CD14-positive monocyte (primary cell): ENCODE measurements at regions not wholly inside any gene's neighbourhood (a gene's known extent, or its start where the extent isn't known, plus 50 kb on each side); places are given as distances from the start of the nearest gene placed in this dataset.

Source experiments
- DNase-seq, 3 donors: peaks; one replicate each; pipeline ENCODE4 v3.0.0-alpha.2; 2011 to 2022
- H2AFZ ChIP-seq: 2 replicates; pipeline ENCODE4 v1.6.0; 2012; ENCODE audit warnings: mild to moderate bottlenecking, low read depth, low read length, inconsistent platforms; ENCODE audit not compliant: insufficient read depth, poor library complexity, severe bottlenecking
- H3K27ac ChIP-seq, 2 donors: 1 replicate in 1 of 2; 2 replicates in 1 of 2; pipeline ENCODE4 v1.5.1; 2012 to 2013; ENCODE audit warnings: low read length in 2 of 2, control low read depth in 1 of 2, inconsistent platforms in 1 of 2, low read depth in 1 of 2, mild to moderate bottlenecking in 1 of 2
- H3K27me3 ChIP-seq, 2 donors: one replicate each; pipeline versions ENCODE4 v1.6.0 to v1.6.1; 2011 to 2013; ENCODE audit warnings: low read length in 2 of 2; ENCODE audit not compliant: control insufficient read depth in 2 of 2, insufficient read depth in 2 of 2
- H3K36me3 ChIP-seq, 2 donors: replicated peaks in 1 of 2; 1 replicate in 1 of 2; 2 replicates in 1 of 2; pipeline versions ENCODE4 v1.5.1 to v1.6.1; 2012 to 2013; ENCODE audit warnings: low read length in 2 of 2, control low read depth in 1 of 2, inconsistent platforms in 1 of 2, mild to moderate bottlenecking in 1 of 2; ENCODE audit not compliant: insufficient read depth in 2 of 2, control insufficient read depth in 1 of 2
- H3K4me1 ChIP-seq, 2 donors: 1 replicate in 1 of 2; 2 replicates in 1 of 2; pipeline versions ENCODE4 v1.5.1 to v1.6.1; 2012 to 2013; ENCODE audit warnings: low read length in 2 of 2, control low read depth in 1 of 2, inconsistent platforms in 1 of 2, mild to moderate bottlenecking in 1 of 2, moderate library complexity in 1 of 2; ENCODE audit not compliant: insufficient read depth in 2 of 2, control insufficient read depth in 1 of 2
- H3K4me2 ChIP-seq: replicated peaks from 2 replicates; pipeline ENCODE3; 2012; ENCODE audit warnings: low read length, moderate library complexity, mild to moderate bottlenecking; ENCODE audit not compliant: poor library complexity, severe bottlenecking; ENCODE audit errors: extremely low read depth
- H3K4me3 ChIP-seq, 3 experiments: fragments of 200-600 bp in 1 of 3; sonication (generic) in 1 of 3; replicated peaks in 1 of 3; 1 replicate in 2 of 3; 2 replicates in 1 of 3; pipeline ENCODE4 v1.5.1; 2011 to 2013; ENCODE audit warnings: low read length in 3 of 3, mild to moderate bottlenecking in 3 of 3, control low read depth in 2 of 3, low read depth in 2 of 3, inconsistent platforms in 1 of 3, moderate library complexity in 1 of 3
- H3K79me2 ChIP-seq: 2 replicates; pipeline ENCODE4 v1.6.0; 2012; ENCODE audit warnings: mild to moderate bottlenecking, control low read depth, inconsistent platforms, low read length, moderate library complexity; ENCODE audit not compliant: insufficient read depth
- H3K9ac ChIP-seq: 2 replicates; pipeline ENCODE4 v1.6.0; 2017; ENCODE audit warnings: low read length, mild to moderate bottlenecking; ENCODE audit not compliant: insufficient read depth, poor library complexity, severe bottlenecking
- H3K9me3 ChIP-seq, 2 donors: replicated peaks in 1 of 2; 1 replicate in 1 of 2; 2 replicates in 1 of 2; pipeline versions ENCODE4 v1.5.1 to v1.6.1; 2012 to 2013; ENCODE audit warnings: low read length in 2 of 2, control low read depth in 1 of 2; ENCODE audit not compliant: control insufficient read depth in 1 of 2, insufficient read depth in 1 of 2
- H4K20me1 ChIP-seq: 2 replicates; pipeline ENCODE4 v1.6.0; 2012; ENCODE audit warnings: mild to moderate bottlenecking, low read length, control low read depth, moderate library complexity; ENCODE audit not compliant: insufficient read depth
- H3K27ac Mint-ChIP-seq, 7 donors: one replicate each; pipeline ENCODE4 v1.8.0; 2020; ENCODE audit warnings: mild to moderate bottlenecking in 7 of 7, mixed read lengths in 7 of 7, moderate library complexity in 6 of 7, inconsistent platforms in 2 of 7
- H3K27me3 Mint-ChIP-seq, 3 donors: one replicate each; pipeline ENCODE4 v1.8.0; 2021 to 2022; ENCODE audit warnings: low read depth in 3 of 3, mild to moderate bottlenecking in 3 of 3, mixed read lengths in 3 of 3, moderate library complexity in 3 of 3, inconsistent platforms in 1 of 3
- H3K36me3 Mint-ChIP-seq, 2 donors: one replicate each; pipeline ENCODE4 v1.8.0; 2020; ENCODE audit warnings: mixed read lengths in 2 of 2, inconsistent platforms in 1 of 2, mild to moderate bottlenecking in 1 of 2
- H3K4me1 Mint-ChIP-seq: one replicate; pipeline ENCODE4 v1.8.0; 2020; ENCODE audit warnings: mild to moderate bottlenecking, mixed read lengths
- H3K4me3 Mint-ChIP-seq, 2 donors: one replicate each; pipeline ENCODE4 v1.8.0; 2020; ENCODE audit warnings: mild to moderate bottlenecking in 2 of 2, mixed read lengths in 2 of 2, moderate library complexity in 1 of 2
- H3K9me3 Mint-ChIP-seq, 7 donors: one replicate each; pipeline ENCODE4 v1.8.0; 2020 to 2022; ENCODE audit warnings: mixed read lengths in 7 of 7, mild to moderate bottlenecking in 6 of 7, moderate library complexity in 6 of 7, inconsistent platforms in 2 of 7
- WGBS: methylation state at CpG from one replicate; pipeline ENCODE4 v1.1.5; 2013; ENCODE audit warnings: missing lambda C conversion rate; ENCODE audit not compliant: insufficient coverage; 5-methylcytosine and 5-hydroxymethylcytosine counted together
- intact Hi-C, 2 donors: fragments of 100-400 bp; cut with micrococcal nuclease; formaldehyde crosslinking; loops; one replicate each; pipeline versions ENCODE4 v1.15.0 to v1.15.1; 2023
- TF ChIP-seq, protein P1 (sequence below): fragments of 200-600 bp; IDR thresholded peaks from one replicate; pipeline ENCODE4 v1.8.0; 2022; ENCODE audit warnings: antibody characterized with exemption, mild to moderate bottlenecking

DNA sequence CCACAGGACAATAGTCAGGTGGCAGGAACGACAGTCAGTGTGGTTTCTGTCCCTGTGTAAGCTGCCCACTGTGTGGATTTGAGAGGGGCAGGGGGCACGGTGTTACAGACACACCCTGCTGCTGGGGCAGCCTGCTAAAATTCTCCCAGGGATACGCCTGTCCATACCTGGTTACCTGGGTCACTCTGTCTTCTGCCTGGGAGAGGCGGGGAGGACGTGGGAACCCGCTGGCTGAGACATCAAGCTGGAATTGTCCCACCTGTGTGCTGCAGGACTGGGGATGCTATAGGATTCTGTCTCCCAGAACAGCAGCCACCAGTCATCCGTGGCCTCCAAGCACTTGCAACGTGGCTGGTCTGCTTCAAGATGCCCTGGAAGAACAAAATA is 63.8 kb upstream of the LINC01488 start:
- DNase-seq, result no peak
- peaks cover 0 to 17% of the 10 kb centered on the region in 2 donors for H3K27me3 ChIP-seq
- no peak overlapping the region for H3K4me2 ChIP-seq
- WGBS, result 79% methylated on average over 7 of the region's 8 CpGs
- no peak overlapping the region for H3K9ac ChIP-seq
- Mint-ChIP-seq H3K27ac (no peak overlapping the region), H3K36me3 (no peaks in the 10 kb centered on the region), H3K9me3 (peaks cover 0 to 8% (median 4%) of the 10 kb centered on the region in 7 donors), H3K27me3 (peaks cover 3 to 37% (median 16%) of the 10 kb centered on the region in 3 donors), H3K4me3 (peak overlapping the region in 1 of 2 donors; percentile 39), H3K4me1 (peaks cover 19% of the 10 kb centered on the region)
- TF ChIP-seq, protein P1, sequence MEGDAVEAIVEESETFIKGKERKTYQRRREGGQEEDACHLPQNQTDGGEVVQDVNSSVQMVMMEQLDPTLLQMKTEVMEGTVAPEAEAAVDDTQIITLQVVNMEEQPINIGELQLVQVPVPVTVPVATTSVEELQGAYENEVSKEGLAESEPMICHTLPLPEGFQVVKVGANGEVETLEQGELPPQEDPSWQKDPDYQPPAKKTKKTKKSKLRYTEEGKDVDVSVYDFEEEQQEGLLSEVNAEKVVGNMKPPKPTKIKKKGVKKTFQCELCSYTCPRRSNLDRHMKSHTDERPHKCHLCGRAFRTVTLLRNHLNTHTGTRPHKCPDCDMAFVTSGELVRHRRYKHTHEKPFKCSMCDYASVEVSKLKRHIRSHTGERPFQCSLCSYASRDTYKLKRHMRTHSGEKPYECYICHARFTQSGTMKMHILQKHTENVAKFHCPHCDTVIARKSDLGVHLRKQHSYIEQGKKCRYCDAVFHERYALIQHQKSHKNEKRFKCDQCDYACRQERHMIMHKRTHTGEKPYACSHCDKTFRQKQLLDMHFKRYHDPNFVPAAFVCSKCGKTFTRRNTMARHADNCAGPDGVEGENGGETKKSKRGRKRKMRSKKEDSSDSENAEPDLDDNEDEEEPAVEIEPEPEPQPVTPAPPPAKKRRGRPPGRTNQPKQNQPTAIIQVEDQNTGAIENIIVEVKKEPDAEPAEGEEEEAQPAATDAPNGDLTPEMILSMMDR, result no peak
- H3K36me3 ChIP-seq, result no peaks in the 10 kb centered on the region
- no peak overlapping the region for H3K4me3 ChIP-seq
- no peak overlapping the region for H3K27ac ChIP-seq
- H4K20me1 ChIP-seq, result no peaks in the 10 kb centered on the region
- intact Hi-C loops, result no loop called here
- no peaks in the 10 kb centered on the region for H3K9me3 ChIP-seq
- peaks cover 17 to 22% of the 10 kb centered on the region in 2 donors for H3K4me1 ChIP-seq
- no peaks in the 10 kb centered on the region for H3K79me2 ChIP-seq
- H2AFZ ChIP-seq, result no peak overlapping the region

DNA sequence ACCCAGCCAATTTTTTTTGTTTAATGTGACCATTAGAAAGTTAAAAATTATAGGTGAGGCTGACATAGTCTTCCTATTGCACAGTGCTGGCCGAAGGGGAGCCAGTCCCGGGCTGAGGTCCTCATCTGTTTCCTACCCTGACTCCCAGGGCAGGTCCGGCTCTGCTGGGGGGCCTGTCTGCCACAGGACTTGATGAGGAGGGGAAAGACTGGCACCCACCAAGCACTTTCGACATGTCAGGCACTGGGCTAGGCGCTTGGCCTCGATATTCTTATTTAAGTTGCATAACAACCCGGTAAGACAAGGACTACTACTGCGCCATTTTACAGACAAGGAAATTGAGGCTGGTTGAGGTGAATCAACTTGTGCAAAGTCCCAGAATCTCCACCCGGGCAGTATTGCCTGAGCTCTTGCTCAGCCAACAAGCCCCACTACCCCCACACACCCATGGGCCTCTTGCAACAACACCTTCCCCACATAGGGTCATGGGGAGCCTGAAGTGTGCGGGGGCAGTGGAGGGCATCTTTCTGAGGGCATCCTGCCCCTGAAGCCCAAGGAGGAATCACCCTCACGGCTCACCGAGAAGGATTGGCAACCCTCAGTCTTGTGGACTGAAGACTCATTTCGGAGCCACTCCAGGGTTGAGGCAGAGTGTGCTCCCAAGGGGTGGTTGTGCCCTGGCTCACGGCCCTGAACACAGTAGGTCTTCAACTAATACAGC is 62.7 kb upstream of the LINC01488 start:
- 97% methylated on average over 8 of the region's 14 CpGs for WGBS
- H3K4me3 Mint-ChIP-seq, result no peak overlapping the region
- no peak overlapping the region for H2AFZ ChIP-seq
- H3K9me3 ChIP-seq, result no peaks in the 10 kb centered on the region
- H3K36me3 ChIP-seq, result no peaks in the 10 kb centered on the region
- H3K4me2 ChIP-seq, result no peak overlapping the region
- H3K27me3 ChIP-seq, result peaks cover 0 to 17% of the 10 kb centered on the region in 2 donors
- H3K9me3 Mint-ChIP-seq, result peaks cover 0 to 4% (median 2%) of the 10 kb centered on the region in 7 donors
- no peak overlapping the region for H3K27ac Mint-ChIP-seq
- no peak overlapping the region for H3K27ac ChIP-seq
- no peaks in the 10 kb centered on the region for H4K20me1 ChIP-seq
- intact Hi-C loops, result no loop called here
- peaks cover 19% of the 10 kb centered on the region for H3K4me1 Mint-ChIP-seq
- H3K9ac ChIP-seq, result no peak overlapping the region
- DNase-seq, result no peak
- no peaks in the 10 kb centered on the region for H3K79me2 ChIP-seq
- H3K4me3 ChIP-seq, result no peak overlapping the region
- peaks cover 17 to 22% of the 10 kb centered on the region in 2 donors for H3K4me1 ChIP-seq
- H3K27me3 Mint-ChIP-seq, result peaks cover 4 to 37% (median 17%) of the 10 kb centered on the region in 3 donors
- no peaks in the 10 kb centered on the region for H3K36me3 Mint-ChIP-seq
- TF ChIP-seq, protein P1, result no peak
